ENCODE measurements at regions not wholly inside any gene's neighbourhood (a gene's known extent, or its start where the extent isn't known, plus 50 kb on each side); places are given as distances from the start of the nearest gene placed in this dataset.

DNA sequence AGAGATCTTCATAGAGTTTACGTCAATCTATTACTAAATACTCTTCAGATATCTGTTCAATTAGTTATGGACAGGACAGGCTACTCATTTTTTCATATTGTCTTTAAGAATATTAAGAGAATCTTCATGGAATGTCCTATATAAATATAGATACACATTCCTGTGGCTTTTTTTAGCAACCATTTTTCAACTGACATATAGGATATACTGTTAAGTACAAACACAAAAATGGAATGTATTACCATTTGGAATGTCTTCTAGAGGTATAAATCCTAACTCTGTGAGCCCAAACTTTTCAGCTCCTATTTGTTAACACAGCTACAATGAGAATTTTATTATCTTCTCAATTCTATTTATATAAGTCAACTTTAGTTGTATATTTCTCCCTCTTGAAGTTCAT lies 239.6 kb upstream of the DEFB112 start:
- no peaks in the 10 kb centered on the region for H3K36me3 ChIP-seq (ENCODE audit: insufficient read depth, low read length)
- TF ChIP-seq, protein P1, sequence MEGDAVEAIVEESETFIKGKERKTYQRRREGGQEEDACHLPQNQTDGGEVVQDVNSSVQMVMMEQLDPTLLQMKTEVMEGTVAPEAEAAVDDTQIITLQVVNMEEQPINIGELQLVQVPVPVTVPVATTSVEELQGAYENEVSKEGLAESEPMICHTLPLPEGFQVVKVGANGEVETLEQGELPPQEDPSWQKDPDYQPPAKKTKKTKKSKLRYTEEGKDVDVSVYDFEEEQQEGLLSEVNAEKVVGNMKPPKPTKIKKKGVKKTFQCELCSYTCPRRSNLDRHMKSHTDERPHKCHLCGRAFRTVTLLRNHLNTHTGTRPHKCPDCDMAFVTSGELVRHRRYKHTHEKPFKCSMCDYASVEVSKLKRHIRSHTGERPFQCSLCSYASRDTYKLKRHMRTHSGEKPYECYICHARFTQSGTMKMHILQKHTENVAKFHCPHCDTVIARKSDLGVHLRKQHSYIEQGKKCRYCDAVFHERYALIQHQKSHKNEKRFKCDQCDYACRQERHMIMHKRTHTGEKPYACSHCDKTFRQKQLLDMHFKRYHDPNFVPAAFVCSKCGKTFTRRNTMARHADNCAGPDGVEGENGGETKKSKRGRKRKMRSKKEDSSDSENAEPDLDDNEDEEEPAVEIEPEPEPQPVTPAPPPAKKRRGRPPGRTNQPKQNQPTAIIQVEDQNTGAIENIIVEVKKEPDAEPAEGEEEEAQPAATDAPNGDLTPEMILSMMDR (IDR thresholded peaks at IDR 0.05; ENCODE audit: extremely low read depth, low read depth, low read length): no peak
- H3K4me2 ChIP-seq (ENCODE audit: insufficient read depth, low read length): no peak overlapping the region
- no peak overlapping the region for H3K4me3 ChIP-seq (ENCODE audit: insufficient read depth, low read length)
- H3K27me3 ChIP-seq (ENCODE audit: insufficient read depth, low read length): no peaks in the 10 kb centered on the region
- no peak for DNase-seq (ENCODE audit: insufficient read length, low spot score, missing footprints)
- no peaks in the 10 kb centered on the region for H3K4me1 ChIP-seq (ENCODE audit: insufficient read depth, low read length)
- no peak overlapping the region for H2AFZ ChIP-seq (ENCODE audit: low read length)
- no peaks in the 10 kb centered on the region for H3K79me2 ChIP-seq (ENCODE audit: insufficient read depth, low read length)
- peaks cover 4% of the 10 kb centered on the region for H3K9me3 ChIP-seq (ENCODE audit: low read depth, low read length)
- no peaks in the 10 kb centered on the region for H4K20me1 ChIP-seq (ENCODE audit: insufficient read depth, low read length)
- no peak overlapping the region for H3K27ac ChIP-seq (ENCODE audit: low read depth, low read length)

DNA sequence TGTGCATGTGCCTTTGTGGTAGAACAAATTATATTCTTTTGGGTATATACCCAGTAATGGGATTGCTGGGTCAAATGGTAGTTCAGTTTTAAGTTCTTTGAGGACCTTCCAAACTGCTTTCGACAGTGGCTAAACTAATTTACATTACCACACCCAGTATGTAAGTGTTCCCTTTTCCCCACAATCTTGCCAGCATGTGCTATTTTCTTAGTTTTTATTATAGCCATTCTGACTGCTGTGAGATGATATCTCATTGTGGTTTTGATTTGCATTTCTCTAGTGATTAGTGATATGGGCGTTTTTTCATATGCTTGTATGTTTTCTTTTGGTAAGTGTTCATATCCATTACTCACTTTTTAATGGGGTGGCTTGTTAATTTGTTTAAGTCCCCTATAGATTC lies 251.6 kb upstream of the DEFB112 start:
- DNase-seq (ENCODE audit: insufficient read length, low spot score, missing footprints): no peak
- Histone ChIP-seq H3K4me2 (ENCODE audit: insufficient read depth, low read length) (no peak overlapping the region), H3K4me1 (ENCODE audit: insufficient read depth, low read length) (no peaks in the 10 kb centered on the region), H2AFZ (ENCODE audit: low read length) (no peak overlapping the region), H3K27ac (ENCODE audit: low read depth, low read length) (no peak overlapping the region), H4K20me1 (ENCODE audit: insufficient read depth, low read length) (no peaks in the 10 kb centered on the region), H3K27me3 (ENCODE audit: insufficient read depth, low read length) (no peaks in the 10 kb centered on the region), H3K79me2 (ENCODE audit: insufficient read depth, low read length) (no peaks in the 10 kb centered on the region), H3K9me3 (ENCODE audit: low read depth, low read length) (peaks cover 4% of the 10 kb centered on the region), H3K36me3 (ENCODE audit: insufficient read depth, low read length) (no peaks in the 10 kb centered on the region), H3K4me3 (ENCODE audit: insufficient read depth, low read length) (no peak overlapping the region)
- TF ChIP-seq, protein P1 (IDR thresholded peaks at IDR 0.05; ENCODE audit: extremely low read depth, low read depth, low read length): no peak

DNA sequence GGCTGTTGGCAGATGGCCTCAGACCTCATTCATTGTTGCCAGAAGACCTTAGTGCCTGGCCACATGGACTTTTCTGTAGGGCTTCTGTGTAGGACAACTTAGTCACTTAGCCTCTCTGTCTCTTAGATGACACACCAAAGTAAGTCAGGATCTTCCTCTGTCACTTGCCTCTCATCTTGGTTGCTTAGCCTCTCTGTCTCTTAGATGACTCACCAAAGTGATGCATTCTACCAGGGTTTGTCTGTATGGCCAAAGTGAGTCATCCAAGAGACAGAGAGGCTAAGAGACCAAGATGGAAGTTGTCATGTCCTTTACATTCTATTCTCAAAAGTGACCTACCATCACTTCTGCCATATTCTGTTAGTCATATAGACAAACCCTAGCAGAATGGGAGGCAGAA lies 255.9 kb upstream of the DEFB112 start:
- Histone ChIP-seq H4K20me1 (ENCODE audit: insufficient read depth, low read length) (no peaks in the 10 kb centered on the region), H3K27ac (ENCODE audit: low read depth, low read length) (no peak overlapping the region), H3K4me1 (ENCODE audit: insufficient read depth, low read length) (no peaks in the 10 kb centered on the region), H3K27me3 (ENCODE audit: insufficient read depth, low read length) (no peaks in the 10 kb centered on the region), H2AFZ (ENCODE audit: low read length) (no peak overlapping the region), H3K4me3 (ENCODE audit: insufficient read depth, low read length) (no peak overlapping the region), H3K36me3 (ENCODE audit: insufficient read depth, low read length) (no peaks in the 10 kb centered on the region), H3K79me2 (ENCODE audit: insufficient read depth, low read length) (no peaks in the 10 kb centered on the region), H3K9me3 (ENCODE audit: low read depth, low read length) (no peaks in the 10 kb centered on the region), H3K4me2 (ENCODE audit: insufficient read depth, low read length) (no peak overlapping the region)
- DNase-seq (ENCODE audit: insufficient read length, low spot score, missing footprints): no peak
- TF ChIP-seq, protein P1 (IDR thresholded peaks at IDR 0.05; ENCODE audit: extremely low read depth, low read depth, low read length): no peak

DNA sequence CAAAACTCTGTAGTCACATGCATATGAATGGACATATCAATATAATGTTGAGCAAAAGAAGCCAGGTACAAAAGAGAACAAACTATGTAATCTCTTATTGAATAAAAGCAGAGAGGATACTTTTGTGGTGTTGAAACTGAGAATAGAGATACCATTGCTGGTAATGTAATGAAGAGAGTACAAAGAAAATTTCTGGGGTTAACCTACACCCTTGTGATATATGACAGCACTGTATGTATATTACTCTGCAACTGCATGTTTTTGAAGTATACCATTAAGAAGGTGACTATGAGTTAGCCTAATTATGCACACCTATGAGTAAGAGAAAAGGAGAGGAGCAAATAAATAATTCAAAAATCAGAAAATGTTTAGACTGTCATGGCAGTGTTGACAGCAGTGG lies 268.8 kb upstream of the DEFB112 start:
- H3K4me1 ChIP-seq (ENCODE audit: insufficient read depth, low read length): no peaks in the 10 kb centered on the region
- DNase-seq (ENCODE audit: insufficient read length, low spot score, missing footprints): no peak
- TF ChIP-seq, protein P1 (IDR thresholded peaks at IDR 0.05; ENCODE audit: extremely low read depth, low read depth, low read length): no peak
- H2AFZ ChIP-seq (ENCODE audit: low read length): no peak overlapping the region
- no peak overlapping the region for H3K27ac ChIP-seq (ENCODE audit: low read depth, low read length)
- no peak overlapping the region for H3K4me3 ChIP-seq (ENCODE audit: insufficient read depth, low read length)
- H4K20me1 ChIP-seq (ENCODE audit: insufficient read depth, low read length): no peaks in the 10 kb centered on the region
- H3K27me3 ChIP-seq (ENCODE audit: insufficient read depth, low read length): no peaks in the 10 kb centered on the region
- no peaks in the 10 kb centered on the region for H3K79me2 ChIP-seq (ENCODE audit: insufficient read depth, low read length)
- H3K9me3 ChIP-seq (ENCODE audit: low read depth, low read length): no peaks in the 10 kb centered on the region
- H3K36me3 ChIP-seq (ENCODE audit: insufficient read depth, low read length): no peaks in the 10 kb centered on the region
- H3K4me2 ChIP-seq (ENCODE audit: insufficient read depth, low read length): no peak overlapping the region

Data from osteoblast (primary cell).